ENCODE measurements at regions not wholly inside any gene's neighbourhood (a gene's known extent, or its start where the extent isn't known, plus 50 kb on each side); places are given as distances from the start of the nearest gene placed in this dataset.

DNA sequence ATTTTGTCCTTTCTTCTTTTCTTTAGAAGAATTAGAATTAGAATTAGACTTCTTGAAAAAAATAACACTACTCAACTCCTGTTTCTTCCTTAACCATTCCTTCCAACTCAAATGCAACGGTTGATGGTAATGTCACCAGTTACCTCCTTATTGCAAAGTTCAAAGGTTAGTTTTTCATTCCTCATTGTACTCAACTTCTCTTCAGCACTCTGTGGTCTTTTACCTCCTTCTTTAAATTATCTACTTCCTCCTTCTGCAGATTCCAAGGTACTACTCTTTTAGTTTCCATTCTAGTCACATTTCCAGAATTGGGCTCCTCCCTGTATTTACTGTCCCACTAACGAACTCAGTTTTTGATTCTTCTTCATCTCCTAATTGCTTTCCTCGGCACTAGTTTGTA, 700.7 kb downstream of the SATB2 start:
- TF ChIP-seq, protein P1, sequence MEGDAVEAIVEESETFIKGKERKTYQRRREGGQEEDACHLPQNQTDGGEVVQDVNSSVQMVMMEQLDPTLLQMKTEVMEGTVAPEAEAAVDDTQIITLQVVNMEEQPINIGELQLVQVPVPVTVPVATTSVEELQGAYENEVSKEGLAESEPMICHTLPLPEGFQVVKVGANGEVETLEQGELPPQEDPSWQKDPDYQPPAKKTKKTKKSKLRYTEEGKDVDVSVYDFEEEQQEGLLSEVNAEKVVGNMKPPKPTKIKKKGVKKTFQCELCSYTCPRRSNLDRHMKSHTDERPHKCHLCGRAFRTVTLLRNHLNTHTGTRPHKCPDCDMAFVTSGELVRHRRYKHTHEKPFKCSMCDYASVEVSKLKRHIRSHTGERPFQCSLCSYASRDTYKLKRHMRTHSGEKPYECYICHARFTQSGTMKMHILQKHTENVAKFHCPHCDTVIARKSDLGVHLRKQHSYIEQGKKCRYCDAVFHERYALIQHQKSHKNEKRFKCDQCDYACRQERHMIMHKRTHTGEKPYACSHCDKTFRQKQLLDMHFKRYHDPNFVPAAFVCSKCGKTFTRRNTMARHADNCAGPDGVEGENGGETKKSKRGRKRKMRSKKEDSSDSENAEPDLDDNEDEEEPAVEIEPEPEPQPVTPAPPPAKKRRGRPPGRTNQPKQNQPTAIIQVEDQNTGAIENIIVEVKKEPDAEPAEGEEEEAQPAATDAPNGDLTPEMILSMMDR (conservative IDR thresholded peaks at IDR 0.05; ENCODE audit: low read depth, low read length): no peak
- no peak for TF ChIP-seq EZH2 (IDR thresholded peaks at IDR 0.05; ENCODE audit: borderline replicate concordance, low read depth, low read length, poor library complexity, severe bottlenecking)

Measured in A673 (cell line).